CD14-positive monocyte (primary cell): ENCODE measurements at regions not wholly inside any gene's neighbourhood (a gene's known extent, or its start where the extent isn't known, plus 50 kb on each side); places are given as distances from the start of the nearest gene placed in this dataset.

Experiments used
- DNase-seq, 3 donors: peaks; one replicate each; pipeline ENCODE4 v3.0.0-alpha.2; 2011 to 2022
- H2AFZ ChIP-seq: 2 replicates; pipeline ENCODE4 v1.6.0; 2012; ENCODE audit warnings: mild to moderate bottlenecking, low read depth, low read length, inconsistent platforms; ENCODE audit not compliant: insufficient read depth, poor library complexity, severe bottlenecking
- H3K27ac ChIP-seq, 2 donors: 1 replicate in 1 of 2; 2 replicates in 1 of 2; pipeline ENCODE4 v1.5.1; 2012 to 2013; ENCODE audit warnings: low read length in 2 of 2, control low read depth in 1 of 2, inconsistent platforms in 1 of 2, low read depth in 1 of 2, mild to moderate bottlenecking in 1 of 2
- H3K27me3 ChIP-seq, 2 donors: one replicate each; pipeline versions ENCODE4 v1.6.0 to v1.6.1; 2011 to 2013; ENCODE audit warnings: low read length in 2 of 2; ENCODE audit not compliant: control insufficient read depth in 2 of 2, insufficient read depth in 2 of 2
- H3K36me3 ChIP-seq, 2 donors: replicated peaks in 1 of 2; 1 replicate in 1 of 2; 2 replicates in 1 of 2; pipeline versions ENCODE4 v1.5.1 to v1.6.1; 2012 to 2013; ENCODE audit warnings: low read length in 2 of 2, control low read depth in 1 of 2, inconsistent platforms in 1 of 2, mild to moderate bottlenecking in 1 of 2; ENCODE audit not compliant: insufficient read depth in 2 of 2, control insufficient read depth in 1 of 2
- H3K4me1 ChIP-seq, 2 donors: 1 replicate in 1 of 2; 2 replicates in 1 of 2; pipeline versions ENCODE4 v1.5.1 to v1.6.1; 2012 to 2013; ENCODE audit warnings: low read length in 2 of 2, control low read depth in 1 of 2, inconsistent platforms in 1 of 2, mild to moderate bottlenecking in 1 of 2, moderate library complexity in 1 of 2; ENCODE audit not compliant: insufficient read depth in 2 of 2, control insufficient read depth in 1 of 2
- H3K4me2 ChIP-seq: replicated peaks from 2 replicates; pipeline ENCODE3; 2012; ENCODE audit warnings: low read length, moderate library complexity, mild to moderate bottlenecking; ENCODE audit not compliant: poor library complexity, severe bottlenecking; ENCODE audit errors: extremely low read depth
- H3K4me3 ChIP-seq, 3 experiments: fragments of 200-600 bp in 1 of 3; sonication (generic) in 1 of 3; replicated peaks in 1 of 3; 1 replicate in 2 of 3; 2 replicates in 1 of 3; pipeline ENCODE4 v1.5.1; 2011 to 2013; ENCODE audit warnings: low read length in 3 of 3, mild to moderate bottlenecking in 3 of 3, control low read depth in 2 of 3, low read depth in 2 of 3, inconsistent platforms in 1 of 3, moderate library complexity in 1 of 3
- H3K79me2 ChIP-seq: 2 replicates; pipeline ENCODE4 v1.6.0; 2012; ENCODE audit warnings: mild to moderate bottlenecking, control low read depth, inconsistent platforms, low read length, moderate library complexity; ENCODE audit not compliant: insufficient read depth
- H3K9ac ChIP-seq: 2 replicates; pipeline ENCODE4 v1.6.0; 2017; ENCODE audit warnings: low read length, mild to moderate bottlenecking; ENCODE audit not compliant: insufficient read depth, poor library complexity, severe bottlenecking
- H3K9me3 ChIP-seq, 2 donors: replicated peaks in 1 of 2; 1 replicate in 1 of 2; 2 replicates in 1 of 2; pipeline versions ENCODE4 v1.5.1 to v1.6.1; 2012 to 2013; ENCODE audit warnings: low read length in 2 of 2, control low read depth in 1 of 2; ENCODE audit not compliant: control insufficient read depth in 1 of 2, insufficient read depth in 1 of 2
- H4K20me1 ChIP-seq: 2 replicates; pipeline ENCODE4 v1.6.0; 2012; ENCODE audit warnings: mild to moderate bottlenecking, low read length, control low read depth, moderate library complexity; ENCODE audit not compliant: insufficient read depth
- H3K27ac Mint-ChIP-seq, 7 donors: one replicate each; pipeline ENCODE4 v1.8.0; 2020; ENCODE audit warnings: mild to moderate bottlenecking in 7 of 7, mixed read lengths in 7 of 7, moderate library complexity in 6 of 7, inconsistent platforms in 2 of 7
- H3K27me3 Mint-ChIP-seq, 3 donors: one replicate each; pipeline ENCODE4 v1.8.0; 2021 to 2022; ENCODE audit warnings: low read depth in 3 of 3, mild to moderate bottlenecking in 3 of 3, mixed read lengths in 3 of 3, moderate library complexity in 3 of 3, inconsistent platforms in 1 of 3
- H3K36me3 Mint-ChIP-seq, 2 donors: one replicate each; pipeline ENCODE4 v1.8.0; 2020; ENCODE audit warnings: mixed read lengths in 2 of 2, inconsistent platforms in 1 of 2, mild to moderate bottlenecking in 1 of 2
- H3K4me1 Mint-ChIP-seq: one replicate; pipeline ENCODE4 v1.8.0; 2020; ENCODE audit warnings: mild to moderate bottlenecking, mixed read lengths
- H3K4me3 Mint-ChIP-seq, 2 donors: one replicate each; pipeline ENCODE4 v1.8.0; 2020; ENCODE audit warnings: mild to moderate bottlenecking in 2 of 2, mixed read lengths in 2 of 2, moderate library complexity in 1 of 2
- H3K9me3 Mint-ChIP-seq, 7 donors: one replicate each; pipeline ENCODE4 v1.8.0; 2020 to 2022; ENCODE audit warnings: mixed read lengths in 7 of 7, mild to moderate bottlenecking in 6 of 7, moderate library complexity in 6 of 7, inconsistent platforms in 2 of 7
- WGBS: methylation state at CpG from one replicate; pipeline ENCODE4 v1.1.5; 2013; ENCODE audit warnings: missing lambda C conversion rate; ENCODE audit not compliant: insufficient coverage; 5-methylcytosine and 5-hydroxymethylcytosine counted together
- intact Hi-C, 2 donors: fragments of 100-400 bp; cut with micrococcal nuclease; formaldehyde crosslinking; loops; one replicate each; pipeline versions ENCODE4 v1.15.0 to v1.15.1; 2023
- TF ChIP-seq, protein P1 (sequence below): fragments of 200-600 bp; IDR thresholded peaks from one replicate; pipeline ENCODE4 v1.8.0; 2022; ENCODE audit warnings: antibody characterized with exemption, mild to moderate bottlenecking

DNA sequence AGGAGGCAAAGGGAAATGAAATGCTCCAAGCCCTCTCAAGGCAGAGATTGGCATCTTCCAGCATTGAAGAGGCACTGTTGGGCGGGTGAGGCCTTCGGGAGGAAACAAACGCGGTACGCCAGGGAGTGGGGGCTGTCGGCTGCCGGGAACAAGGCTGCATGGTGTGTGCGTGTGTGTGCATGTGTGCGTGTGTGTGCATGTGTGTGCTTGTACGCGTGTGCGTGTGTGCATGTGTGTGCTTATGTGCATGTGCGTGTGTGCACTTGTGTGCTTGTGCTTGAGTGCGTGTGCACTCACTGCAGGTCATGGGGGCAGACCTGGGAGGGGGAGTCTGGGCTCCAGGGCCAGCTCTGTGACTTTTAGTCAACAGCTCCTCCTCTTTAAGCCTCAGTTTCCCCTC, 113.6 kb upstream of the ADRA2C start:
- Histone ChIP-seq H3K4me2 (no peak overlapping the region), H3K4me1 (no peaks in the 10 kb centered on the region), H3K27ac (no peak overlapping the region), H4K20me1 (no peaks in the 10 kb centered on the region), H3K79me2 (no peaks in the 10 kb centered on the region), H2AFZ (no peak overlapping the region), H3K27me3 (no peaks in the 10 kb centered on the region), H3K36me3 (no peaks in the 10 kb centered on the region), H3K9ac (no peak overlapping the region), H3K9me3 (no peaks in the 10 kb centered on the region), H3K4me3 (no peak overlapping the region)
- Mint-ChIP-seq H3K4me1 (no peaks in the 10 kb centered on the region), H3K4me3 (no peak overlapping the region), H3K27me3 (peaks cover 16 to 24% (median 18%) of the 10 kb centered on the region in 3 donors), H3K36me3 (no peaks in the 10 kb centered on the region), H3K9me3 (no peaks in the 10 kb centered on the region), H3K27ac (peak overlapping the region in 1 of 7 donors; percentile 15)
- intact Hi-C loops = no loop called here
- DNase-seq = no peak
- WGBS = 92% methylated on average over 12 of the region's 14 CpGs
- TF ChIP-seq, protein P1, sequence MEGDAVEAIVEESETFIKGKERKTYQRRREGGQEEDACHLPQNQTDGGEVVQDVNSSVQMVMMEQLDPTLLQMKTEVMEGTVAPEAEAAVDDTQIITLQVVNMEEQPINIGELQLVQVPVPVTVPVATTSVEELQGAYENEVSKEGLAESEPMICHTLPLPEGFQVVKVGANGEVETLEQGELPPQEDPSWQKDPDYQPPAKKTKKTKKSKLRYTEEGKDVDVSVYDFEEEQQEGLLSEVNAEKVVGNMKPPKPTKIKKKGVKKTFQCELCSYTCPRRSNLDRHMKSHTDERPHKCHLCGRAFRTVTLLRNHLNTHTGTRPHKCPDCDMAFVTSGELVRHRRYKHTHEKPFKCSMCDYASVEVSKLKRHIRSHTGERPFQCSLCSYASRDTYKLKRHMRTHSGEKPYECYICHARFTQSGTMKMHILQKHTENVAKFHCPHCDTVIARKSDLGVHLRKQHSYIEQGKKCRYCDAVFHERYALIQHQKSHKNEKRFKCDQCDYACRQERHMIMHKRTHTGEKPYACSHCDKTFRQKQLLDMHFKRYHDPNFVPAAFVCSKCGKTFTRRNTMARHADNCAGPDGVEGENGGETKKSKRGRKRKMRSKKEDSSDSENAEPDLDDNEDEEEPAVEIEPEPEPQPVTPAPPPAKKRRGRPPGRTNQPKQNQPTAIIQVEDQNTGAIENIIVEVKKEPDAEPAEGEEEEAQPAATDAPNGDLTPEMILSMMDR = no peak

DNA sequence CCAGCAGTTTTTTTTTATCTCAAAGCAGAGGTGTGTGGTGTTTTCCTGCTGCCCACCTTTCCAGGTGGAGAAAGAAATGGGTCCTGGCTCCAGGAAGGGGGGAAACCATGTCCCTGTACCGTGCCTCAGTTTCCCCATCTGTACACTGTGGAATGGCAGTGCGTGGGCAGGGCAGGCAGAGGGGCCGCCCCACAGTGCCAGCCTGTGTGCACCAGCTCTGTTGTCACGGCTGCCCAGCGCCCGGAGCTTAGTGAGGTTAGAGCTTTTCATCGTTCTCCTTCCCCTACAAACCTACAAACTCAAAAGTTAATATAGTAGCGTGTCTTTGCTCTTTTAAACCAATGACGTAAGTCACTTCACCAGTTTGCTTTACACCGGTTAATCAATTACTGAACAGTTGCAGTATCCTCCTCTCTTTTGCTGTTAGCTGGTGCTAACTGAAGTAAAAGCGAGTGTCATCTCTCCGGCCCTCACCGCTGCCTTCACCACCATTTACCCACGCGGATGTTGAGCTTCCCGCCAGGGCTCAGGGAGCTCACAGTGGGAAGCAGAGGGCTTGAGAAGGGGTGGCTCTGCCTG, 114.8 kb upstream of the ADRA2C start:
- H3K4me1 ChIP-seq = no peaks in the 10 kb centered on the region
- no peaks in the 10 kb centered on the region for H3K27me3 ChIP-seq
- H3K4me2 ChIP-seq = no peak overlapping the region
- Mint-ChIP-seq H3K4me1 (no peaks in the 10 kb centered on the region), H3K9me3 (no peaks in the 10 kb centered on the region), H3K4me3 (no peak overlapping the region), H3K36me3 (no peaks in the 10 kb centered on the region), H3K27ac (no peak overlapping the region), H3K27me3 (peaks cover 16 to 22% (median 18%) of the 10 kb centered on the region in 3 donors)
- TF ChIP-seq, protein P1 = no peak
- H3K27ac ChIP-seq = no peak overlapping the region
- whole genome bisulfite sequencing = 100% methylated on average over 8 of the region's 16 CpGs
- H2AFZ ChIP-seq = no peak overlapping the region
- no peaks in the 10 kb centered on the region for H4K20me1 ChIP-seq
- no peak for DNase-seq
- H3K79me2 ChIP-seq = no peaks in the 10 kb centered on the region
- no peaks in the 10 kb centered on the region for H3K9me3 ChIP-seq
- no peak overlapping the region for H3K4me3 ChIP-seq
- intact Hi-C loops = no loop called here
- H3K9ac ChIP-seq = no peak overlapping the region
- H3K36me3 ChIP-seq = no peaks in the 10 kb centered on the region
